Fibroblast of peridontal ligament (primary cell): ENCODE measurements at regions not wholly inside any gene's neighbourhood (a gene's known extent, or its start where the extent isn't known, plus 50 kb on each side); places are given as distances from the start of the nearest gene placed in this dataset.
A peak's percentile ranks its signal among the peaks of the same experiment; 100 is the strongest.
"Not testable (repeated sequence)": the region's sequence is repeated elsewhere in the genome, so short reads cannot be mapped to it uniquely, and the experiment has no call there.

Source experiments
- DNase-seq: peaks from one replicate; pipeline ENCODE4 v3.0.0-alpha.2; 2010; ENCODE audit errors: extremely low read depth

DNA sequence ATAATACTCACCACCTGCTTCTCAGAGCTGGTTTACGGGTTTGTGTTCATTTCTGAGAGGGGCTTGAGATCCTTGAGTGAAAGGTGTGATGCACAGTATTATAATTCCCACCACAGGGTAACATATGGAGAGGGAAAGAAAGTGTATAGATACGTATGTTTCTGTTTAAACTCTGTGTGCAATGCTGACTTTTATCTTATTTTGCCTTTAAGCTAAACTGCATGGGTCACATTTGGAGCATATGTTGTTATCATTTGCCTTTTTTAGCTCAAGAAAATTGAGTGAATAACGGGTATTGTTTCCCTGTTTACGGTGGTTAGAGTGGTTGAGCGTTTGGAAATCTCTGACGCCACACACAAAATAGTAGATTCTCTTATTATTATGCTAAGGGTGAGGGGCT, 191.1 kb upstream of the NFIA start:
- DNase-seq: no peak

DNA sequence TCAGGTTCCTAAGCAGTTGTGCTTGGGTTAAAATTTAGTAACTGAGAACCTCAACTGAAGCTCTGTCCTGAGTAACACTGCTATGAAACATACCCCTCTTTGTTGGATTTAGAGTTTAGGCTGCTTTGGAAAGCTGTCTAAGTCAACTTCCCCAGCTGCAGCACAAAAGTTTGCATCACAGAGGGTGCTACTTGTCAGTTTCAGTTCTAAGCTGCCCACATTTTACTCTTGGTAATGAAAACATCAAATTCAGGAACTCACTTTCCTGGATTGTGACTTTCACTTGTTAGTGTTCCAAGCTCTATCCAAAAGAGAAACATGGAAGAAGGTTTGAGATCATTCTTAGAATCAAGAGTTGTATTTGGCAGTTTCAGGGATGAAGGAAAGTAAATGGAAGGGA, 191.7 kb upstream of the NFIA start:
- no peak for DNase-seq

DNA sequence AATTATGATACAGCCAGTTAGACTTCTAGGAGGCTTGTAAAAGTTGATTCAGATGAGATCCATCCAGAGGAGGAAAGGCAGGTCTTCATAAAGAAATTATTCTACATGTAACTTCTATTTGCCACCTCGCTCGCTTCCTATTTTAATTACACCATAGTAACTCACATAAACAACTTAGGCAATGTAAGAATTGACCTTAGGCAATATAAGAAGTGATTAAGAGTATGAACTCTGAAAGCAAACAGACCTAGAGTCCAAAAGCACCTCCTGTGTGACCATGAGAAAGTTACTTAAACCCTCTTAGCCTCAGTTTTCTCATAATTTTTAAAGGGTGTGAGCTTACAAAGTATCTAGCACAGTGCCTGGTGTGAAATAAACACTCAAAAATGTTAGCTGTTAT, 192.7 kb upstream of the NFIA start:
- no peak for DNase-seq

DNA sequence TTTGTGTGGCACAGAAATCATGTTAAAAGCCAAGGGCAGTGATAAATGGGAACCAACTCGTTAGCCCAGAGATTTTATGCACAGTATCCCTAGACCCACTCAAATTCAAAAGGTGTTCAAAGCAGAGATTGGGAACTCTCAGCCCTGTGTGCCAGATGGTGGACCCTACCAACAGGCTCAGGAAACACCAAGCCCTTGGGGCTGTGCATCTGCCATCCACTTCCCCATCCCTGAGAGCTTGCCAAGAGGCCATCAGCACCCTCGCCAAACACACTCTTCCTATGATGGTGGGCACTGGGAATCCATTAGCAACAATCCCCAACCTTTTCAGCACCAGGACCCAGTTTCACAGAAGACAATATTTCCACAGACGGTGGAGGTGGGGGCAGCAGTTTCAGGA, 194.2 kb upstream of the NFIA start:
- DNase-seq: no peak

DNA sequence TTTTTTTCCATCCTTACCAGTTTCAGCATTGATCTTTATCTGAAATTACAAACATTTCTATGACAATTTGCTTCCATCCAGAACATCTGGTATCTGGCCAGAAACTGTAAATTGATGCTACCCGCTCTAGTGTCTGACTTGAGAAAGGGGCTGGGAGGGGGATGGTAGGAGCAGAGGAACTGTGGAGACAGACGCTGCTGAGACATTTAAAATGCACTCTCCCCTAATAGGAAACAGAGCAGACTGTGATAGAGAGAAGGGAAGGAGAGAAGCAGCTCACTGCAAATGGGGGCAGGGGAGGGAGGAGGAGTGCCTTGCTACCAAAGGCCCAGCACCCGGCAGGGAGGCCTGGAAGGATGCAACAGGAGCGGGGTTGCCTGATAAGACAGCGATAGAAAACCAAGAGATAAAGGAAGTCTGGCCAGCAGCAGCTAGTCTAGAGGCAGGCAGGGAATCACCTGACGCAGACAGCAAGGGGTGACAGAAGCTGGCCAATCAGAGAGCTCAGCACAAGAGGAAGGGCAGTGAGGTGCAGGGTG, 195.5 kb upstream of the NFIA start:
- DNase-seq: no peak

DNA sequence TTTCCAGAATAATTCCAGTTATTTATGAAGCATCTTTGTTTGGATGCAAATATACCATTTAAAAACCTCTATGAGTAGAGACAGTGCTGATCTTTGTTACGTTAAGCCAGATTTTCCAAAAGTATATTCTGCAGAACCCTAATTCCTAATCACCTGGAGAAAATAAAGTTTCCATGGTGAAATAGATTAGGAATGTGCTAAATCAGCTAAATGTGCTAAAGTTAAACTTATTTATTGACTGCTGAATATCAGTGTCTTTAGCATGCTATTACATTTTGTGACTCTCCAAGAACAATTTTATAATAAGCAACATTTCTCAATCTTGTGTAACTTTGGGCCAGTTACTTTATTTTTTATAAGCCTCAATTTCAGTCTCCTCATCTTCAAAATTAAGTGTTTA, 196.3 kb upstream of the NFIA start:
- DNase-seq: no peak

DNA sequence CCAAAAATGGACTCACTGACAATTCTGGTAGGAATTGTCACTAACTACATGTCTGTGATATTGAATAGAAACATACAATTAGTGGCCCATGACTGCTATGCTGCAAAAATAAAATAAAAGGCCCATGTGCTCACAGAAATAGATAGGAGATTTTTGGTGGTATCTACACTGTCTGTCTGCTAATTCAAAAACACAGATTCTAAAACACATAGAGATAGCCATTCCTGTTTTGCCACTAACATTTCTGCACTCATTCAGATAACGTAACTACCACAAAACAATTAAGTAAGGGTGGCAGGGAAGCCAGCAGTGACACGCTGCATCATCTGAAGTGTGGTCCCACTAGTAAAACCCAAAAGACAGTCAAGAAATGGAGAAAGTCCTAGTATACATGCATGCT, 202.2 kb upstream of the NFIA start:
- DNase-seq: no peak

DNA sequence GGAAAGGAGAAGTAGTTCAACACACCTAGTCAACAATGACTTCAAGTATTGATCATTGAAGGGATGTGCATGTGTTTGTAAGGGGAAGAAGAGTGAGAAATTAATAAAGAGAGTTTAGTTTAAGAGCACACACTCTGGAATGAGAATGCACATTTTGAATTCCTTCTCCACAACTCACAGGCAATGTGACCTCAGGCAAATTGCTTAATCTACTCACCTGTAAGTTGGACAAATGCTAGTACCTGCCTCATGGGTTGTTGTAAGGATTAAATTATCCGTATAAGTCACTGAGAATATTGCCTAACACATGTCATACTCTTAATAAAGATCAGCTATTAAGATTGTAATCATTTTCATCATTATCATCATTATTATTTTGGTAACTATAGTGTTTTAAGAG, 204.0 kb upstream of the NFIA start:
- DNase-seq: no peak

DNA sequence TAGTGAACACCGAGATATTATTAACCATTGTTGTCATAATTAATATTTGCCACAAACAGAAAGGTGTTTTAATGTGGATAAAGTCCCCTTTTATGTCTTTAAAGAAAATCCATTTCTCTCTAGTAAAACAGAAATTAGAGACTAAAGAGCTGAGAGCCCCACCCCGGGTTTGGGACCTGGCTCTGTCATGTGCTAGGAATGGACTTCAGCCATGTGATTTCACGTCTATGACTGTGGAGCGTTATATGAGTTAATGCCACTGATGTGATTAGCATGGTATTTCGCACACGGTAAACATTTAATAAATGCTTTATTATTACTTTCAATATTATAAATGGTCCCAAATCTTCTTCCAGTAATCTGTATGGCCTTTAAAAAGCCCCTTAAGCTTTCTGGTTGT, 205.0 kb upstream of the NFIA start:
- DNase-seq: no peak

DNA sequence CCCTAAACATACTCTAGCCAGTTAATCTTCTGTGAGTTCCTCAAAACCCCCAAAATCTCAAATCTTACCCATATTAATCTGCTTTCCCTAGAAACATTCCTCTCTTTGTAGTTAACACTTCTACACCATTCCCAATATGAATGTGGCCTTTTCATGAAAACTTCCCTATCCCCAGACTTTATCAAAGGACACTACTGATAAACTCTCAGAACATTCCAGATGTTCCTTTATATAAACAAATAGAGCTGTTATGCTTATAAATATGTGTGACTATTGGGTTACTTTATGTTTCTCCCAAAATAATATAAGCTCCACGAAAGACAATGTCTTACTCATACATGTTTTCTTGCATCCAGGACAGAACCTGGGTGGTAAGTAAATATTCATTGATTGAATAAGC, 205.4 kb upstream of the NFIA start:
- no peak for DNase-seq

DNA sequence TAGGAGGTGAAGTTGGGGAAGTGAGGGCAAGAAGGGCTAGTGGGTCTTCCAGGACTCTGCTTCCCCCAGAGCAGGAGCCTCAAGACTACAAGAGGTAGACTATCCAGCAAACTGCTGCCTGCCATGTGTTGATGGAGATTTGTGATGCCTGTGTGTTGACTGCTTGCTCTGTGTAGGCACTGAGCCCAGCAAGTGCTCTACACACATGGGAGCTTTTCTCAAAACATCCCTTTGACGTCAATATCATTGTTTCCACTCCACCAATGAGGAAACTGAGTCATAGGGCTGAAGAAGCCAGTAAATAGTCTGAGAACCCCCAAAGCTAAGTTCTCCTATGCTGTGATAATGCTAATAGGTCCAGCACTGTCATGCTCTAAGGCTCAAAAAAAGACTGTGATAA, 207.2 kb upstream of the NFIA start:
- DNase-seq: no peak

DNA sequence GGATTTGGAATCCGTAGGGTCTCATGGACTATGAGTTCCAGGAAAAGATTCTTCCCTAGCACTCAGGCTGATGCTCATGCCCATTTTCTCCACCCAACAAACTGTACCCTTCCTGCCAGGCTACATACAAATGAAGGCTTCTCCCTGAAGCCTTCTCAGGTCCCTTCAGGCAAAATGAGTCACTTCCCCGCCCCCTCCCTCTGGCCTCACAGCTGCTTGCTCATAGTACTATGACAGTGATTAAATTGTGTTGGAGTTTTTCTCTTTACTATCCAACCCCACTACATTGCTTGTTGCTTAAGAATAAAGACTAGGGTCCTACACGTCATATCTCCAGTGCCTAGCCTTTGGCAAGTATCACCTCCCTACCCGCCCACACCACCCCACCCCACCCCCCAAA, 207.6 kb upstream of the NFIA start:
- DNase-seq: peak; percentile 34

DNA sequence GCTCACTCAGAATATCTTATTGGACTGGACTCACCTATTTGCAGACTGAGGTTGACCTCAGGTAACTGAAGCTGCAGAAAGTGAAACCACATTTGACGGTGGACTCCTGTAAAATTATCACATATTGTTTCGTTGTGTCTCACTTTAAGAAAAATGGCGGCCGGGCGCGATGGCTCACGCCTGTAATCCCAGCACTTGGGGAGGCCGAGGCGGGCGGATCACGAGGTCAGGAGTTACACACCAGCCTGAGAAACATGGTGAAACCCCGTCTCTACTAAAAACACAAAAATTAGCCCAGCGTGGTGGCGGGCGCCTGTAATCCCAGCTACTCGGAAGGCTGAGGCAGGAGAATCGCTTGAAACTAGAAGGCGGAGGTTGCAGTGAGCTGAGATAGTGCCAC, 209.0 kb upstream of the NFIA start:
- not testable (repeated sequence) for DNase-seq

DNA sequence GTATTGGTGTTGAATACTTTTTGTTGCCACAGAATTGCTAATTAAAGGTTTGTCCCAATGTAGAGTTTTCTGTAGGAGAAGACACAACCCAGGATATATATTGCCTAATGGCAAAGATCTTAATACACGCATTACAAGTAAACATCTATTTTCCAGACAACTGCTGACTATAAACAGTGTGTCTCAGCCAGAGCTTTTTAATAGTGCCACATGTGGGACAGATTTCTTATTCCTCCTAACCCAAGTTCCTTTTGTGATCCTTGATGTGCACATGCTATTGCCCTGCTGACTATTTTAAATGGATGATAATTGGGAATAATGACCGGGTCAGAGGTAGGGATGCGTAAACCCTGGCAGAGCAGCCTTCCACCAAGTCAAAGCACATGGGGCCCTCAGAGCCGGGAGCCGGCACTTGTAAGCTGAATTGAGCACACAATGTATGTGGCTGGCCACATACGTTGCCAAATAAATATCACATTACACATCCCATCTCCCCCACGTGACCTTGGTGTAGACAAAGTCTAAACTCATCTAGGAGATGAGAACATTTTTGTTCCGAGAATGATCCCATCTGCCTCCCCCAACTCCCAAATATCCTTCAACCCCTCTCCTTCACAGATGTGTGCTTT, 209.8 kb upstream of the NFIA start:
- no peak for DNase-seq

DNA sequence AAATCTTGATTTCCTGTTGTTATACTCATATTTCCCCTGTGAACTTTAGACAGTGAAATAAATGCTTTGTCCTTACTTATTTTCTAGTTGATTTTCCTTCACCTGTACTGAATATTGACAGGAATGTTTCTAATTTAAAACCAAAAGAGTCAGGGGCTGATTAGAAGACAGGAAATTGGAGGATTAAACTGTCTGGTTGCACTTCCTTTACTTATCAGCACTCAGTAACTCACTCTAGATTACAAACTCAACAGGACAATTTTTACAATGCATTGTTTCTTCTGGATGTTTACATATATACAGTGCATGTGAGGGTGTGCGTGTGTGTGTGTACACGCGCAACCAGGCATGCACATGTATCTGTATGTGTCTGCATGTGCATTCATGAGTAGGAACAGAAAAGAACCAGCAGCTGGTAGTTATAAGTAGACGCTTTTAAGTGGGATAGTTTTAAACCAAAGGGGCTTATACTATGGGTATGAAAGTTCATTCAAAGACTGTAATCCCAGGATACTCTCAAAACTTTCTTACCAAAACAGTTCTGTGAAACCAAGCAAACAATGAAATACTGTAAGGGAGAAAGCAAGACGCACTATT, 212.0 kb upstream of the NFIA start:
- no peak for DNase-seq

DNA sequence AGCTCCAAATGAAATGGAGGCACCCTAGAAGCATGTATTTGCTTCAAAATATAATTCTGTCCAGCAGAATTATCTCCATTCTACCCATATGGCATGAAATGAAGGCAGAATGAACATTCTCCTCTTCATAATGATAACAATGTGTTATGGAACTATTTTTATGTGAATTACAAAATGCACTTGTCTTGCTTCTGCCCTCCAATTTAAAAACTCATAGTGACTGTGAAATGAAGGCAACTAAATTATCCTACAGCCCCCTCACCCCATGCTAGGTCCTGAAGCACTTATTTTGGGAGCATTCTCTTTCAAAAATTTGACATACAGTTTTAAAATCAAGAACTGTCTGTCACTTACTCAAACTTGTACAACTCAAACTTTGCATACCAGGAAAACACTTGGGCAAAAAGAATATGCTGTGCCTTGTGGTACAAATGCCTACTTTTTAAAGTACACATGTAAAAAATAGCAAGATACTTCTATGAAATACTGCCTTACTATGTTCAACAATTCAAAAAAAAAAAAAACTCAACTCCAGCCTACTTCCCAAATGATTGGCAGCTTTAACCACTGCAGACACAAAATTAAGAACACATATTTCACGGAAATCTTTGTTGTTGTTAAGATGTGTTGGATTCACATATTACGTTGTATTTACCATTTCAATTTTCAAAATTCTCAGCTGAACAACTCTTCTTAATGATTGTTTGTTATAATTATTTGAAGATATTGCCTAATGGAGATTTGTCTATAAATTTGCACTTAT, 213.3 kb upstream of the NFIA start:
- DNase-seq: no peak

DNA sequence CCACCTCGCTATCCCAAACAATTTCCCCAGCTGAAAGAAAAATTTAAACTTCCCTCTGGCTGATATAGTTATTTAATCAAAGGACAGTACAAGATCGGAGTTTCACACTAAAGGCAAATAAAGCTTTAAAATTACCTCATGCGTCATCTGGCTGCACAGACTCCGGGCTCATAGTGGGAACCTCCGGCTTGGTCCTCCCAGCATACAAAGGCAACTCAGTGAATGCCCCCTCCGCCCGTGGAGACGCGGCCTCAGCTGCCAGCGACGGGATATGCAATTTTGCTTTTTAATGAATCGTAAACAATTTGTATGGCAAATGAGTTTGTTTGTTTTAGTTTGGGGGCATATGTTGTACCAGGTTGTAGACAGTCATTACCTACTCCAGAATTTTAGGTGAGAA, 214.6 kb upstream of the NFIA start:
- DNase-seq: no peak

DNA sequence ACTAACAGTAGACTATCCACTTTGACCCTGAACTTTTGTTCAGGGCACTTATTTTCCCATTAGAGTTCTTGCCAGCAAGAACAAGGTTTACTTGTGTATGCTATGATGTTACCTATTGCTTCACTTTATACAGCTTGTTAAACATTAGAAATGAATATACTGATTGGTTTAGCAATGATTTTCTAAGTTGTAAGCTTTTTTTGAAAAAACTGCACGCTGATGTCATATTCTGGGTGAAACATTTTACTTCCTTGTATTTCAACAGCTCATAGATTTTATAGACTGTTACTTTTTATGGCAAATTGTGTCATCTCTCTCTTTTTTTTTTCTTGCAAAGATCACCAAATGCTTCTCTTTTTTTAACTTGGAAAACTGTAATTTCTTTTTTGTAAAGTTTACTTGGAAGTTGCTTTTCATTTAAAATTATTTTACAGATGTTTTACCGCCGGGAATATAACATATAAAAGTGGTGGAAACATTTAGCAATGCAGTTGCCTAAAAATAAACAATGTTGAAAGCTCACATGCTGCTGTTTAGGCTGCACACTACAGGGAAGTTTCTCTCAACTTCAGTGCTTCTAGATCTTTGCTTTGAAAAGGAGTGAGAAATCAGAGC, 215.3 kb upstream of the NFIA start:
- peak; percentile 17 for DNase-seq

DNA sequence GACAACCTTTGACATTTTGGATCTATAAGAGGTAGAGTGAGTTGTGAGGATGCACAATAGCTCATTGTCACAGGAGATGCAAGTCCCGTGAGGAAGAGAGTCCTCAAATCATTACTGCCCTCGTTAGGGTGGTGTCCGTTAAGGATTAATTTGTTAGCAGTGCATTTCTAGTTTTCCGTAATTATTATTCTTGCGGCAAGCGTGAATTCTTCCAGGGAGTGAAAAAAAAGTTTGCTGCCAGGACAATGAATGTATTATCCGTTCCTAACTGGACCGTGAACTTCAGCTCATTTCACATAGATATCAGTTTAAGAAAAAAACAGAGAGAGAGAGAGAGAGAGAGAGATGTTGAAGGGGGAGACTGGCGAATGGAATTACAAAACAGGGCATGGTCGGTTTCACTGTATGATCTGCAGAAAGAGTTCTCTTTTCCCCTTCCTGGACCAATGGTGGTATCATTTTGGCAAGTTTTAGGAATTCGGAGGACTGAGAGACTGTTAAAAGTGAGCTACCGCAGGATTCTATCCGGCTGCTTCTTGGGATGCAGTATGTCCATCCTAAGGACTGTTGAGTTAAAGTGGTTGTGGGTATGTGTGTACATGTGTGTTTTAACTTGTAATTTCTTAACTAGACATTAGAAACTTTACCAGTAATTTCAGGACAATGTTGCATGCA, 216.0 kb upstream of the NFIA start:
- DNase-seq: no peak

DNA sequence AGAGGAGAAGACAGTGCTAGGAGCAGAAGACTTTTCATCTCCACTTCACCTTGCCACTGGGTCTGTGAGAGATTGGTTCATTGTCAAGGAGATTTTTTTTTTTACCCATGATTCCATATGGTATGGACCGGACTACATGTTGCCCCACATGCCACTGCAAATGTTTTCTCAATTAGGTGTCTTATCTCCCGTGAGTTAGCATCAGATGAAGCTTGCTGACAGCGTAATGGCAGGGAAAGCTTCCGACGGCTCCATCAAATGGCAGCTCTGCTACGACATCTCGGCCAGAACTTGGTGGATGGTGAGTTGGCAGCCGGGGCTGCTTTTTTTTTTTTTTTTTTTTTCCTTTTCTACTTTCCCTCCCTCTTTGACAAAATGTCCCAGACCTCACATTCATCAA, 217.2 kb upstream of the NFIA start:
- DNase-seq: no peak

DNA sequence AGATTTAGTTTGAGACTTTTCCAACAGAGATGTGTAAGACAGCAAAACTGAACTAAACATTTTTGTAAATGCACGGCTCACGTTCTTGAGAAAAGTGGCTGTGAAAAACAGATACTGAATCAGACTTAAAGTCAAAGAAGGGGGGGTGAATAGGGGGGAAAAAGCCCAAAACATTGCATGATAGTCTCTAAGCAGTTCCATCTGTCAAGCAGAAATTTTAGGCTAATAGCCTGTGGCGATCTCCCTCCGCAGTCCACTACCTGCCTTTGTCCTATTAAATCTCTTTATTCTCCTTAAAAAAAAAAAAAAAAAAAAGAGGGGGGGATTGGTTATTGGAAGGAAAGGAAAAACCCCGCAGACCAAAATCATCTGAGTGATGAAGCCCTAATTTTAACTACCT, 217.6 kb upstream of the NFIA start:
- DNase-seq: no peak

DNA sequence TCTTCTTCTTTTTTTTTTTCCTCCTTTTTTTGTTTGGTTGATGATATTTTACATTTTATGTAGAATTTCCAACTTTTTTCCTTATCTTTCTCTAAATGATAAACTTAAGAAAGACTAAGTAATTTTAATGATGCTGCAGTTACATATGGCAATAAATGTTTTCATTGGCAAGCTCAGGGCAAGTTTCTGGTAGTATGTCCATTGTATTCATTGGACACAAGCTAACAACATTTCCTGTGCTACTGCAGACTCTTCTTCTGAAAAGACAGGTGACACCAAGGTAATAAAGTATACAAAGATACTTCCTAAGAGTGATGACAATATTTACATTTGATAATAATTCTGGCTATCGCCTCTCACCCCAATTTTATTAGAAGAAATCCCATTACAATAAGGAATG, 219.2 kb upstream of the NFIA start:
- DNase-seq: no peak
